Stimulated activated CD4-positive, alpha-beta T cell treated with anti-CD3 and anti-CD28 coated beads, TNF-alpha, amount 100 ng/mL, for 1 hour (primary cell): ENCODE measurements at regions not wholly inside any gene's neighbourhood (a gene's known extent, or its start where the extent isn't known, plus 50 kb on each side); places are given as distances from the start of the nearest gene placed in this dataset.

ENCODE experiments used
- DNase-seq, 3 donors: peaks; one replicate each; pipeline ENCODE4 v3.0.0-alpha.2; 2020; ENCODE audit warnings: low read depth in 3 of 3, low spot score in 1 of 3

- no peak for DNase-seq
These were observed 963.4 kb downstream of the PCDH17 start for GRCh38 chr13:58594747-58595600.

GRCh38 chr13:58597552-58597951 lies 966.0 kb downstream of the PCDH17 start:
- no peak for DNase-seq

GRCh38 chr13:58598241-58598640 lies 966.7 kb downstream of the PCDH17 start:
- no peak for DNase-seq

GRCh38 chr13:58611117-58611516 lies 979.6 kb downstream of the PCDH17 start:
- DNase-seq, result no peak

GRCh38 chr13:58617880-58618665 lies 986.5 kb downstream of the PCDH17 start:
- DNase-seq, result no peak

- DNase-seq, result no peak
These were observed 988.0 kb downstream of the PCDH17 start for GRCh38 chr13:58619396-58620113.

- DNase-seq, result no peak
These were observed 988.6 kb downstream of the PCDH17 start for GRCh38 chr13:58620176-58620575.

- no peak for DNase-seq
These were observed 994.3 kb downstream of the PCDH17 start for GRCh38 chr13:58625703-58626389.

- DNase-seq, result no peak
These were observed 999.2 kb downstream of the PCDH17 start for GRCh38 chr13:58630794-58631193.

- DNase-seq, result no peak
These were observed 1001.7 kb downstream of the PCDH17 start for GRCh38 chr13:58633226-58633625.

GRCh38 chr13:58655086-58655485 lies 1023.5 kb downstream of the PCDH17 start:
- no peak for DNase-seq

- DNase-seq, result no peak
These were observed 1029.3 kb downstream of the PCDH17 start for GRCh38 chr13:58660826-58661225.

GRCh38 chr13:58666331-58666730 lies 1034.8 kb downstream of the PCDH17 start:
- no peak for DNase-seq

- DNase-seq, result no peak
These were observed 1035.6 kb downstream of the PCDH17 start for GRCh38 chr13:58667096-58667495.

GRCh38 chr13:58680115-58680514 lies 1048.6 kb downstream of the PCDH17 start:
- DNase-seq, result no peak

GRCh38 chr13:58682616-58683015 lies 1051.1 kb downstream of the PCDH17 start:
- no peak for DNase-seq

- DNase-seq, result no peak
These were observed 1055.6 kb downstream of the PCDH17 start for GRCh38 chr13:58687148-58687547.

- no peak for DNase-seq
These were observed 1067.0 kb downstream of the PCDH17 start for GRCh38 chr13:58698531-58698930.

GRCh38 chr13:58704953-58705352 lies 1073.4 kb downstream of the PCDH17 start:
- no peak for DNase-seq

GRCh38 chr13:58706421-58706820 lies 1074.9 kb downstream of the PCDH17 start:
- DNase-seq, result no peak

GRCh38 chr13:58712191-58712590 lies 1080.6 kb downstream of the PCDH17 start:
- DNase-seq, result no peak
